22Rv1 (cell line): ENCODE measurements at regions not wholly inside any gene's neighbourhood (a gene's known extent, or its start where the extent isn't known, plus 50 kb on each side); places are given as distances from the start of the nearest gene placed in this dataset.

ENCODE experiments used
- CTCF ChIP-seq: fragments of 450-650 bp; IDR thresholded peaks from 2 replicates; pipeline ENCODE4 v1.5.1; 2017; ENCODE audit warnings: mild to moderate bottlenecking
- ZFX ChIP-seq: fragments of 450-650 bp; IDR thresholded peaks from 2 replicates; pipeline ENCODE4 v1.6.1; 2017; ENCODE audit warnings: antibody characterized with exemption, borderline replicate concordance

GRCh38 chr4:18882468-18882867 is 860.9 kb upstream of the LCORL start:
- TF ChIP-seq CTCF = no peak
- TF ChIP-seq ZFX = no peak
